Psoas muscle (tissue), 7 donors: ENCODE measurements at regions not wholly inside any gene's neighbourhood (a gene's known extent, or its start where the extent isn't known, plus 50 kb on each side); places are given as distances from the start of the nearest gene placed in this dataset.
"Not testable (repeated sequence)": the region's sequence is repeated elsewhere in the genome, so short reads cannot be mapped to it uniquely, and the experiment has no call there.

Experiments used
- ATAC-seq, 4 donors: fragments of 200-7000 bp; cut with Tn5 transposase; one replicate each; pipeline ENCODE4 v1.9.1; 2020; ENCODE audit warnings: moderate library complexity in 3 of 4, mild to moderate bottlenecking in 2 of 4
- DNase-seq, 2 donors: peaks; one replicate each; pipeline ENCODE4 v3.0.0-alpha.2; 2020
- H3K27ac ChIP-seq: fragments of 200-600 bp; one replicate; pipeline ENCODE4 v1.8.0; 2022
- H3K27me3 ChIP-seq, 3 donors: fragments of 200-600 bp in 1 of 3; one replicate each; pipeline versions ENCODE4 v1.6.1 to v1.8.0; 2013 to 2022; ENCODE audit warnings: low read length in 2 of 3, mild to moderate bottlenecking in 2 of 3, moderate library complexity in 1 of 3; ENCODE audit not compliant: insufficient read depth in 3 of 3
- H3K36me3 ChIP-seq, 2 donors: fragments of 200-600 bp in 1 of 2; one replicate each; pipeline versions ENCODE4 v1.6.1 to v1.8.0; 2013 to 2022; ENCODE audit warnings: low read depth in 1 of 2, mild to moderate bottlenecking in 1 of 2, moderate library complexity in 1 of 2; ENCODE audit not compliant: insufficient read depth in 1 of 2
- H3K4me1 ChIP-seq: fragments of 200-600 bp; one replicate; pipeline ENCODE4 v1.8.0; 2022
- H3K4me3 ChIP-seq: fragments of 200-600 bp; one replicate; pipeline ENCODE4 v1.8.0; 2022; ENCODE audit warnings: mild to moderate bottlenecking
- H3K9me3 ChIP-seq: fragments of 200-600 bp; one replicate; pipeline ENCODE4 v1.8.0; 2022
- WGBS, 3 donors: extraction: QIAGEN DNeasy Blood & Tissue Kit; methylation state at CpG; one replicate each; pipeline versions ENCODE4 v1.1.6 to v1.1.7; 2013; 5-methylcytosine and 5-hydroxymethylcytosine counted together
- intact Hi-C, 2 donors: fragments of 100-400 bp; cut with DNase I; formaldehyde crosslinking; loops; one replicate each; pipeline versions ENCODE4 v1.11.0 to v1.14.2; 2022
- TF ChIP-seq, protein P1 (sequence below): fragments of 200-600 bp; IDR thresholded peaks from one replicate; pipeline ENCODE4 v1.8.0; 2022; ENCODE audit warnings: antibody characterized with exemption
- donor health status: healthy with polysubstance abuse.
- donor health status: DM: no; HTN: no; CAD: no; lungs with moderate emphysema.
- donor health status: Bipolar disorder and iron deficiency.
- donor health status: healthy.
- donor health status: DM: yes; HTN: yes; CAD: no.
- donor health status: DM: no; HTN: no; CAD: no.
- donor health status: DM: yes; HTN: yes; CAD: no.

DNA sequence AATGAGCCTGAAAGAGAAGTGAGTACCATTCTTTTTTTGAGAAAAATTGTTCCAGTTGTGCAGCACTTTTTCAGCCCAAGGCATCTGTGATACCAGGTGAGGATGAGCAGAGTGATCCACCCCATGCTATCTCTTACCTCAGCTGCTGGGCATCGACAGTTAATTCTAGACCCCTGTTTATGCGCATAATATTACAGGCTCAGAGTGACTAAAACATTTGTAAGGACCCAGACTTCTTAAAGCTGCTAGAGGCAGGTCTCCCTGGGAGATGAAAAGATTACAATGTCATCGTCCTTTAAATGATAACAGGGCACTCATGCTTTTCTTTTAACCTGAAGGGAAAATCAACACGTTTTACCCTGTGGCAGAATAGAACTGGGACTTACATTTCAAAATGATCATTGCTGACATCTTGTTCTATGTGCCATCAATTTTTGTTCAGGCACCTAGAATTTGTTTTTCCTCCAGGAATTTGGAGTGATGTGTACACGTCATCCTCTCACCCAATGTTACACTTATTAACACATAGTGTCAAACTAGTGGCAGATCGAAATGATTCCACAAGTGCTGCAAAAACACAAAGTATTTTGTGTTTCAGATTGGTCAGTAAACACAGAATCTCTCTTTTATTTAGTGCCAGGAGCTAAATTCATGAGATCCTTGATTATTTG is 684.6 kb downstream of the UTRN start:
- intact Hi-C loops, result no loop called here
- WGBS, 3 donors, result 61 to 73% (median 71%) methylated on average over 6 of the region's 6 CpGs
- Histone ChIP-seq H3K36me3 (no peaks in the 10 kb centered on the region), H3K27me3 (no peaks in the 10 kb centered on the region), H3K27ac (no peak overlapping the region), H3K4me3 (no peak overlapping the region), H3K4me1 (no peaks in the 10 kb centered on the region), H3K9me3 (no peaks in the 10 kb centered on the region)
- no peak for DNase-seq
- TF ChIP-seq, protein P1, sequence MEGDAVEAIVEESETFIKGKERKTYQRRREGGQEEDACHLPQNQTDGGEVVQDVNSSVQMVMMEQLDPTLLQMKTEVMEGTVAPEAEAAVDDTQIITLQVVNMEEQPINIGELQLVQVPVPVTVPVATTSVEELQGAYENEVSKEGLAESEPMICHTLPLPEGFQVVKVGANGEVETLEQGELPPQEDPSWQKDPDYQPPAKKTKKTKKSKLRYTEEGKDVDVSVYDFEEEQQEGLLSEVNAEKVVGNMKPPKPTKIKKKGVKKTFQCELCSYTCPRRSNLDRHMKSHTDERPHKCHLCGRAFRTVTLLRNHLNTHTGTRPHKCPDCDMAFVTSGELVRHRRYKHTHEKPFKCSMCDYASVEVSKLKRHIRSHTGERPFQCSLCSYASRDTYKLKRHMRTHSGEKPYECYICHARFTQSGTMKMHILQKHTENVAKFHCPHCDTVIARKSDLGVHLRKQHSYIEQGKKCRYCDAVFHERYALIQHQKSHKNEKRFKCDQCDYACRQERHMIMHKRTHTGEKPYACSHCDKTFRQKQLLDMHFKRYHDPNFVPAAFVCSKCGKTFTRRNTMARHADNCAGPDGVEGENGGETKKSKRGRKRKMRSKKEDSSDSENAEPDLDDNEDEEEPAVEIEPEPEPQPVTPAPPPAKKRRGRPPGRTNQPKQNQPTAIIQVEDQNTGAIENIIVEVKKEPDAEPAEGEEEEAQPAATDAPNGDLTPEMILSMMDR, result no peak
- ATAC-seq, result no peak

DNA sequence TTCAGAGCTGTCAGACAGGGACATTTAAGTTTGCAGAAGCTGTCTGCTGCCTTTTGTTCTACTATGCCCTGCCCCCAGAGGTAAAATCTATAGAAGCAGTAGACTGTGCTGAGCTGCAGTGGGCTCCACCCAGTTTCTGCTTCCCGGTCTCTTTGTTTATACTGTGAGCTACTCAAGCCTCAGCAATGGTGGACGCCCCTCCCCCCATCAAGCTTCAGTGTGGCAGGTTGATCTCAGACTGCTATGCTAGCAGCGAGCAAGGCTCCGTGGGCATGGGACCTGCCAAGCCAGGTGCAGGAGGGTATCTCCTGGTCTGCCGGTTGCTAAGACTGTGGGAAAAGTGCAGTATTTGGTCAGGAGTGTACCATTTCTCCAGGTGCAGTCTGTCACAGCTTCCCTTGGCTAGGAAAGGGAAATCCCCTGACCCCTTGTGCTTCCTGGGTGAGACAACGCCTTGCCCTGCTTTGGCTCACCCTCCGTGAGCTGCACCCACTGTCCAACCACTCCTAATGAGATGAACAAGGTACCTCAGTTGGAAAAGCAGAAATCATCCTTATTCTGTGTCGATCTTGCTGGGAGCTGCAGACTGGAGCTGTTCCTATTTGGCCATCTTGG is 692.2 kb downstream of the UTRN start:
- intact Hi-C loops, H3K4me1 ChIP-seq, H3K27me3 ChIP-seq, H3K9me3 ChIP-seq, DNase-seq, H3K27ac ChIP-seq, ATAC-seq, H3K36me3 ChIP-seq, H3K4me3 ChIP-seq: not testable (repeated sequence)
- 54 to 56% (median 56%) methylated on average over 8 of the region's 8 CpGs for WGBS, 3 donors

DNA sequence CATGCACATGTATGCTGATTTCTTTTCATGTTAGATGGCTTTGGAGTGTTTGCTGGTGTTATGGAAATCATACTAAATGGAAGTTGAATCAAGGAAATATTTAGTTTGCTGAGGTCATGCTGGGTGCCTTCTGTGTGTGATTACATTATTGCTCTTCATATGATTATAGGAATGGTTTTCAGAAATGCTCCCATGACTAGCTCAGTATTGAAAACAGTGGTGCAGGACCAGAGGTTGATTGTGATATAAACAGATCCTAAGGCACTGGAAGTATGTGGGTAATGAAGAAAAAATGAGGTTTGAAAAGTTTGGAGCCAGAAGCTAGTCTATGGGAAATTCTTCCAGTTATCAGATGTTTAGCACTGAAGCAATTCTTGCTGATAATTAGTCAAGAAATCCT is 693.1 kb downstream of the UTRN start:
- Histone ChIP-seq H3K27ac (no peak overlapping the region), H3K27me3 (no peaks in the 10 kb centered on the region), H3K4me1 (no peaks in the 10 kb centered on the region), H3K36me3 (no peaks in the 10 kb centered on the region), H3K4me3 (no peak overlapping the region), H3K9me3 (no peaks in the 10 kb centered on the region)
- no peak for DNase-seq
- intact Hi-C loops, result no loop called here
- TF ChIP-seq, protein P1, result no peak
- ATAC-seq, result no peak

DNA sequence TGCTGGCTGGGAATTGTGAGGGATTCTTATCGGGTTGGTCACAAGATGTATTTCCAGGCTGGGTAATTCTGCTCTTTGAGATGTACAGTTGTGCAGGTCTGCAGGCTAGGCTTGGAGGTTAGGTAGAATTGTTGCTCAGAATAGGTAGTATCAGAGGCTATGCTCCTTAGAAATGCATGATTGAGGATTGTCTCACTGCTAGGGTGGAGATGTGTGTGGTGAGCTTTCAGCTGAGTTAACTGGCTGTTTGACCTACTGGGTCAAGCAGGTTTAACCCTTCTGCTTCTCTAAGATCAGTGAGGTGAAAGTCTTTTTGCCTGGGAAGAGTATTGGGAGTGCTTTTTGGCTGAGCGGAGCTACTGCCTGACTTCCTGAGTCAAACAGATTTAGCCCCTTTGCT is 701.1 kb downstream of the UTRN start:
- 85 to 95% (median 90%) methylated on average over 2 of the region's 2 CpGs for WGBS, 3 donors
- Histone ChIP-seq H3K4me1 (no peaks in the 10 kb centered on the region), H3K27me3 (no peaks in the 10 kb centered on the region), H3K9me3 (peaks cover 4% of the 10 kb centered on the region), H3K36me3 (no peaks in the 10 kb centered on the region), H3K4me3 (no peak overlapping the region), H3K27ac (no peak overlapping the region)
- intact Hi-C loops, result no loop called here
- ATAC-seq (no peak), DNase-seq (no peak)
- TF ChIP-seq, protein P1, result no peak

DNA sequence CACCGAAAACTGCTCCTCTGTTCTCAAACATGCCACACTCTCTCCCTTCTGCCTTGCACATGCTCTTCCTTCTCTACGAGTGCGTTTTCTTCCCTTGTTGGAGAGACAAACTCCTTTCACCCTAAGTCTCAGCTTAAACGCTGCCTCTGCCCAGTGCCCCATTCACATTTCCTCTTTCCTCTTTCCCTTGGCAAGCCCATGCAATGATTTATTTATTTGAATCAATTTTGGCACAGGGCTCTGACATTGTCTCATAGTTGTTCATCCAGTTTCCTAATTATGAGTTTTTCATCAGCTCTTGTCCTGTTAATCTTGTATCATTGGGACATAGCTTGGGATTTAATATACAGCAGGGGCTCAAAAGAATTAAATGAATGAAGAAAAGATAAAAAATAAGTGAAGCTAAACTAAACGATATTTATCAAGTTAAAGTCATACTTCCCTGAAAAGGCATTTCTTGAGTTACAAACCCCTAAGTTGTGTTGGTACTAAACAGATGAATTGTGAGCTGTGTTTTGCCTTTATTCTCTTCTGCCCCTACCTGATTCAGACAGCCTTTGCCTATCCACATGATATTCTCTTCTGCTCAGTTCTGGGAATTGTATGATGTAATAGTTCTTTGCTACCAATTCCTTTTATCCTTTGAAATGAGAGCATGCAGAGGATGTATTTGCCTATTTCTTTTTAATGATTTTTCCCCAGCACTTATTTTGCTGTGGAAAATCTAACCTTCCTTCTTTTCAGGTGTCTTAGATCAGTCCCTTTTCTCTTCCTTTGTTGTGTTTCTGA is 704.4 kb downstream of the UTRN start:
- intact Hi-C loops, result no loop called here
- WGBS, 3 donors, result 67 to 73% (median 70%) methylated on average over 5 of the region's 5 CpGs
- peaks cover 4% of the 10 kb centered on the region for H3K9me3 ChIP-seq
- H3K36me3 ChIP-seq, result no peaks in the 10 kb centered on the region
- no peak for DNase-seq
- TF ChIP-seq, protein P1, result no peak
- peaks cover 4% of the 10 kb centered on the region for H3K4me1 ChIP-seq
- no peak for ATAC-seq
- no peak overlapping the region for H3K27ac ChIP-seq
- H3K4me3 ChIP-seq, result no peak overlapping the region
- H3K27me3 ChIP-seq, result no peaks in the 10 kb centered on the region
